DMS53 treated with DMSO at 0.1 percent for 48 hours (cell line): ENCODE measurements at regions not wholly inside any gene's neighbourhood (a gene's known extent, or its start where the extent isn't known, plus 50 kb on each side); places are given as distances from the start of the nearest gene placed in this dataset.
"Not testable (repeated sequence)": the region's sequence is repeated elsewhere in the genome, so short reads cannot be mapped to it uniquely, and the experiment has no call there.

ENCODE experiments used
- DNase-seq: peaks from one replicate; lab custom pipeline; 2025; ENCODE audit not compliant: unreplicated experiment; lab: John Stamatoyannopoulos, UW

GRCh38 chr6:137707590-137708360 is 159.3 kb upstream of the TNFAIP3 start:
- peak; percentile 30 for DNase-seq

DNA sequence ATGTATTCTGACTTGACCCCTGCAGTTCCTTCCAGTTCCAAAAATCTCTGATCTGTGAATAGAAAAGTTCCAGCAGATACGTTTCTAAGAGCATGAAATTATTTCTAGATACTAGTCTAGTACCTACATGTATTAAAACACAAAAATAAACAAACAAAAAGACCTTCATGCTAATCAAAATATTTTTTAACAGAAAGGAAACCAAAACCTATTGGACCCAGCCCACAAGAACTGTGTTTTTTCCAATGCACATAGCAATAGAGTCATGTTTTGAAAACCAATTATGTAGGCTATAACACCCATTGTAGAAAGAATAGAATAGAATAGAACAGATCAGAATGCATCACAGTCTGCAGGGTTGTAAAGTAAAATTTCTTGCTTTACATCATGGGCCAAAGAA is 158.6 kb upstream of the TNFAIP3 start:
- DNase-seq, result no peak

DNA sequence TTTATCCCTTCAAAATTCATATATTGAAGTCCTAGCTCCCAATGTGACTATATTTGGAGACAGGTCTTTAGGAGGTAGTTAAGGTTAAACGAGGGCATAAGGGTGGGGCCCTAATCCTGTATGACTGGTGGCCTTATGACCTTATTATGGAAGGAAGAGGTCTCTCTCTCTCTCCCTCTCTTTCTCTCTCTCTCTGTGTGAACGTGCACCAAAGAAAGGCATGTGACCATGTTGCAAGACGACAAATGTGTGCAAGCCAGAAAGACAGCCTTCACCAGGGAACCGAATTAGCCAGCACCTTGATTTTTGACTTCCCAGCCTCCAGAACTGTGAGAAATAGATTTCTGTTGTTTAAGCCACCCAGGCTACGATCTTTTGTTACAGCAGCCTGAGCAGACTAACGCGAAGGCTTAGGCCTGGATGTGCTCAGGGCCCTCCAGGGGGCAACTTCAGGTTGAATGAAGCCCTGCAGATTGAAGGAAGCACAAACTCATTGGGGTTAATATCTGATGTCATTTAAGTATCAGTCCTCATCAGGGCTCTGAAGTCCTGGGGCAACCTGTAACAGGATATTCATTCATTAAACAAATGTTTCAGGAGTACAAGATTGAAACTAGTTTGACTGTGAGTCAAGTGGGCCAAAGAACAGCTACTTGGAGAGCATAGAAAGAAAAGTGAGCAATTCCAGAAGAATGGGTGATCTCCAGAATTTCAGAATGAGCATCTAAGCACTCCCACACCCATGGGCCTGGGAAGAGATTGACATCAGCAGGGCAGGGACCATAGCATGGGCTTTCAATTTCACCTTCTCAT is 157.4 kb upstream of the TNFAIP3 start:
- DNase-seq, result no peak

DNA sequence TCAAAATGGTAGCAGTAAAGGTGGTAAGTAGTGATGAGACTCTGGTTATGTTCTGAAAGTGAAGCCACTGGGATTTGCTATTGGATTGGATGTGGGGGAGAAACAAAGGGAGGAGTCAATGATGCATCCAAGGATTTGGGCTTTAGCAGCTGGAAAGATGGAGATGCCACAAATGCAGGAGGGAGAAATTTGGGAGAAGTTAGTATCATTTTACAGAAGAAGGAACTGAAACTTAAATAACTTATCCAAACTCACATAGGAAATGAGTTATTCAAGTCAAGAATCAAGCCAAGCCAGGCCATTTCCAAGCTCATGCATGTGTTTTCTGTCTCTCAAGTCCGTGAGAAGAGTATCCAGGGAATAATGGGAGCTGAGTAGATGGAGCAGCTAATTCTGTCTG is 155.1 kb upstream of the TNFAIP3 start:
- no peak for DNase-seq

GRCh38 chr6:137712587-137712986 is 154.5 kb upstream of the TNFAIP3 start:
- no peak for DNase-seq

GRCh38 chr6:137715589-137716045 is 151.4 kb upstream of the TNFAIP3 start:
- DNase-seq, result no peak

GRCh38 chr6:137717074-137718073 is 149.7 kb upstream of the TNFAIP3 start:
- DNase-seq, result no peak

DNA sequence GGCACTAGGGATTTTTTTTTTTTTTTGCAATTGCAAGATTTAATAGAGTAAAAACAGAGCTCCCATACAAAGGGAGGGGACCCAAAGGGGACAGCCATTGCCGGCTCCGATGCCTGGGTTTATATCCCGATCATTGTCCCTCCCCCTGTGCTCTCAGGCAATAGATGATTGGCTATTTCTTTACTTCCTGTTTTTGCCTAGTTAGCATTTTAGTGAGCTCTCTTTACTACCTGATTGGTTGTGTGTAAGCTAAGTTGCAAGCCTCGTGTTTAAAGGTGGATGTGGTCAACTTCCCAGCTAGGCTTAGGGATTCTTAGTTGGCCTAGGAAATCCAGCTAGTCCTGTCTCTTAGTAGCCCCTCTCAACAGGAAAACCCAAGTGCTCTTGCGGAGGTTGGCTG is 148.2 kb upstream of the TNFAIP3 start:
- not testable (repeated sequence) for DNase-seq

GRCh38 chr6:137722749-137723272 is 144.2 kb upstream of the TNFAIP3 start:
- DNase-seq, result no peak

- peak; percentile 63 for DNase-seq
Observed at GRCh38 chr6:137723273-137724017, 143.6 kb upstream of the TNFAIP3 start.

GRCh38 chr6:137724018-137724403 is 143.0 kb upstream of the TNFAIP3 start:
- DNase-seq, result peak; percentile 34

DNA sequence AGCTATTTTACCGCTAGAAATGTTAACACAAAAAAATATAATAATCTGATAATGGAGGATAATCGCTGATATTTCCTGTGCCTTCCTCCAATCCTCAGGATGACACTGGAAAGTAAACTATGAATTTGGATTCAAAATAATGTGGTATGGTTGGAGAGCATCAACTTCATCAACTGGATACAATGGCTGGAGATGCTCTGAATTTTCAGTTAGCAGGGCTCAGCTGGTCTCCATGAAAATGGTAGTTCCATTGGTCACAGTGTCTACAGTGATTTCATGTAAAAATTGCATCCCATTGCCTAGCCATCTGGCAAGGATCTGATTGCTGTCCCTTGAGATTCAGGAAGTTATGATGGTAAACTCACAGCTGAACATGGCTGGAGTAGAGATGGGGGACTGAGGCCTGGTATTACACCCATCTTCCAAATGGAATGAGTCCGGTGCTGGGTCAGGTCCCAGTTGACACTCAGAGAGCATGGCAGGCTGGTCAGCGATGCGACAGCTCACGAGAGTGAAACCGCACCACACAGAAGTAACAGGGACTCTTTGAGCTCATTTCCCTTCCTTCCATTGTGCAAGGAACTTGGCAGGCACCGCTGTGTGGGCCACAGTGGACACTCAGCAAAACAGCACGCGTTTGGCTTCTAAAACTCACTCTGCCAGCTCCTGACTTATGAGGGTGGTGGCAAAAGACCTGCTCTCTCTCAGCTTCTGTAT is 142.4 kb upstream of the TNFAIP3 start:
- DNase-seq, result no peak

DNA sequence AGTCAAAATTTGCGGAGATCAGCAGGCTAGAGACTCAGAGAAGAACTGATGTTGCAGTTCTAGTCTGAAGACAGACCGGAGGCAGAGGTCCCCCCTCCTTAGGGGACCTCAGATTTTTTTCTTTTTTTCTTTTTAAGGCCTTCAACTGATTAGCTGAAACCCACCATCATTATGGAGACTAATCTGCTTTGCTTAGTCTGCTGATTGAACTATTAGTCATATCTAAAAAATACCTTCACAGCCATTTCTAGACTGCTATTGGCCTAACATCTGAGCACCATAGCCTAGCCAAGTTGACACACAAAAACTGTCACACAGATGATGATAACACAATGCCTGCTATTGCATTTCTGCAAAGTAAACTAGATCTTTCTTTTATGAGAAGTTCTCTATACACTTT is 141.1 kb upstream of the TNFAIP3 start:
- no peak for DNase-seq

GRCh38 chr6:137726582-137726981 is 140.5 kb upstream of the TNFAIP3 start:
- DNase-seq, result no peak

DNA sequence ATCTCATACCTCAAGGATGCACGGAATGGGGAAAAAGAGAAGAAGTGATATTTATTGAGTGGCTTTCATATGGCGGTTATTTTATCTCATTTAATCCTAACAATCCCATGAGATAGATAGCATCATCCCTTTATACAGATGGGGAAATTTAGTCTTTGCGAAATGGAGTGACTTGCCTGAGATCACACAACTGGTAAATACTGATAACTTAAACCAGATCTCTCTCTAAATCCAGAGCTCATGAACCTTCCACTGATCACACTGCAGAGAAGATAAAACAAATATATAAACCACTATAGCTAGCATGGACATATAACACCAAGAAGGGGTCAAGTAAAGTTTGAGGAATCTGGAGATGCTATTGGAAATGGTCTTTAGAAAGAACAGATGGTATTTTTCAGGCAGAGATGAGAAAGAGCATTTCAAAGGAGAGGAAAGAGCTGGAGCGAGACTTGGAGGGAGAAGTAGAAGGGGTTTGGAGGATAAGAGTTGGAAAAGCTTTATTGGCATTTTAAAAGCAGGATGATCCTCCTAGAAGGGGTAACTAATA is 139.8 kb upstream of the TNFAIP3 start:
- DNase-seq, result no peak

GRCh38 chr6:137728386-137729349 is 138.4 kb upstream of the TNFAIP3 start:
- no peak for DNase-seq

DNA sequence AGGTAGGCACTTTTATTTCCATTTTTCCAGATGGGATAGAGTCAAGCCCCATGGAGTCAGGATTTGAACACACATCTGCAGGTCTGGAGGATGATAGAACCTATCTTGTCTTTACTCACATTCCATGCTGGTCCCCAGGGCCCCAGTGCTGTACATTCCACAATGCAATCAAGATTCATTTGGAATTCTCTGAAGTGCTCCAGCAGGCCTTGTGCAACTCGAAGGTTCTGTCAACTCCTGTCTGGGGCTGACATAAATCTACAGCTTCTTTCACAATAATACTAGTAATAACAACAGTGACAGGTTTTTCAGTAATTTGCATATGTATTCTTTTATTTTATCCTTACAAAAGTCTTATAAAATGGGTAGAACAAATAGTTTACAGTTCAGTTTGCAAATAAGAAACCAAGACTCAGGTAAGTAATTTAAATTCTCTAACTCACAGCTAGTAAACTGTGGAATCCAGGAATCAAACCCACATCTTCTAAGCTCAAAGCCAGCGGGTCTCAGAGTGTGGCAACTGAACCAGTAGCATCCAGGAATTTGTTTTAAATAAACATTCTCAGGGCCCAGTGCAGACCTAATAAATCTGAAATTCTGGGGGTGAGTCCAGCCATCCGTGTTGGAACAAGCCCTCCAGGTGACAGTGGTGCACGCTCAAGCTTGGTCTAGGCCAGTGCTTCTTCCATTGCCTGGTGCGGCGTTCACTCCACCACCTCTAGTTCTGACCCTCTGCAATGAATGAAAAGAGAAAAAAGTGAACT is 137.0 kb upstream of the TNFAIP3 start:
- no peak for DNase-seq
